Neuronal stem cell (in vitro differentiated cells): ENCODE measurements at regions not wholly inside any gene's neighbourhood (a gene's known extent, or its start where the extent isn't known, plus 50 kb on each side); places are given as distances from the start of the nearest gene placed in this dataset.
A peak's percentile ranks its signal among the peaks of the same experiment; 100 is the strongest.

Source experiments
- DNase-seq: peaks from one replicate; pipeline ENCODE4 v3.0.0-alpha.2; 2013; ENCODE audit warnings: low spot score
- H2AFZ ChIP-seq: one replicate; pipeline ENCODE4 v1.6.1; 2013; ENCODE audit warnings: mild to moderate bottlenecking, low read length, inconsistent platforms
- H2AK5ac ChIP-seq: 2 replicates; pipeline ENCODE4 v1.6.1; 2013; ENCODE audit warnings: low read depth, mild to moderate bottlenecking, inconsistent platforms, low read length, moderate library complexity, mixed read lengths
- H2BK120ac ChIP-seq: 2 replicates; pipeline ENCODE4 v1.6.1; 2013; ENCODE audit warnings: low read depth, mild to moderate bottlenecking, inconsistent platforms, low read length, moderate library complexity, mixed read lengths
- H2BK12ac ChIP-seq: one replicate; pipeline ENCODE4 v1.6.1; 2013; ENCODE audit warnings: low read length, inconsistent platforms
- H2BK15ac ChIP-seq: 2 replicates; pipeline ENCODE4 v1.6.1; 2013; ENCODE audit warnings: mild to moderate bottlenecking, low read length, inconsistent platforms, mixed read lengths
- H2BK5ac ChIP-seq: one replicate; pipeline ENCODE4 v1.6.1; 2013; ENCODE audit warnings: inconsistent platforms, mild to moderate bottlenecking, low read length, moderate library complexity
- H3K14ac ChIP-seq: one replicate; pipeline ENCODE4 v1.6.1; 2013; ENCODE audit warnings: low read length, inconsistent platforms
- H3K18ac ChIP-seq: 2 replicates; pipeline ENCODE4 v1.6.1; 2013; ENCODE audit warnings: low read length, inconsistent platforms
- H3K23ac ChIP-seq: 2 replicates; pipeline ENCODE4 v1.6.1; 2013; ENCODE audit warnings: low read depth, mild to moderate bottlenecking, mixed read lengths, low read length, inconsistent platforms; ENCODE audit not compliant: poor library complexity
- H3K27ac ChIP-seq: replicated peaks from 3 replicates; pipeline ENCODE4 v1.5.1; 2013; ENCODE audit warnings: low read length, inconsistent platforms
- H3K27me3 ChIP-seq, 3 experiments: 2 replicates each; pipeline ENCODE4 v1.6.1; 2013; ENCODE audit warnings: low read length in 3 of 3, mild to moderate bottlenecking in 2 of 3, inconsistent platforms in 1 of 3, low read depth in 1 of 3, mixed read lengths in 1 of 3, moderate library complexity in 1 of 3; ENCODE audit not compliant: control insufficient read depth in 3 of 3, insufficient read depth in 3 of 3
- H3K36me3 ChIP-seq, 2 donors: replicated peaks in 1 of 2; 2 replicates each; pipeline ENCODE4 v1.6.1; 2013; ENCODE audit warnings: low read length in 2 of 2; ENCODE audit not compliant: control insufficient read depth in 2 of 2, insufficient read depth in 2 of 2
- H3K4ac ChIP-seq: 2 replicates; pipeline ENCODE4 v1.6.1; 2013; ENCODE audit warnings: inconsistent platforms, mild to moderate bottlenecking, low read length, moderate library complexity
- H3K4me1 ChIP-seq, 2 donors: 1 replicate in 1 of 2; 2 replicates in 1 of 2; pipeline ENCODE4 v1.6.1; 2013; ENCODE audit warnings: low read length in 2 of 2, low read depth in 1 of 2; ENCODE audit not compliant: control insufficient read depth in 2 of 2, insufficient read depth in 1 of 2
- H3K4me2 ChIP-seq: one replicate; pipeline ENCODE4 v1.6.1; 2013; ENCODE audit warnings: mild to moderate bottlenecking, low read length, inconsistent platforms; ENCODE audit not compliant: insufficient read depth, poor library complexity, severe bottlenecking
- H3K4me3 ChIP-seq, 2 donors: 2 replicates each; pipeline ENCODE4 v1.5.1; 2013; ENCODE audit warnings: low read length in 2 of 2, mild to moderate bottlenecking in 2 of 2, inconsistent platforms in 1 of 2, moderate library complexity in 1 of 2
- H3K79me1 ChIP-seq: one replicate; pipeline ENCODE4 v1.6.1; 2013; ENCODE audit warnings: low read depth, mild to moderate bottlenecking, inconsistent platforms, low read length, moderate library complexity
- H3K9ac ChIP-seq: one replicate; pipeline ENCODE4 v1.6.1; 2013; ENCODE audit warnings: mild to moderate bottlenecking, low read depth, low read length, inconsistent platforms; ENCODE audit not compliant: poor library complexity
- H3K9me3 ChIP-seq, 2 donors: replicated peaks in 1 of 2; 2 replicates each; pipeline versions ENCODE3 to v1.6.1; 2013; ENCODE audit warnings: low read length in 2 of 2, mild to moderate bottlenecking in 2 of 2, inconsistent platforms in 1 of 2, low read depth in 1 of 2, mixed read lengths in 1 of 2, moderate library complexity in 1 of 2; ENCODE audit not compliant: control insufficient read depth in 2 of 2, insufficient read depth in 1 of 2
- H4K8ac ChIP-seq: one replicate; pipeline ENCODE4 v1.6.1; 2013; ENCODE audit warnings: low read depth, mild to moderate bottlenecking, inconsistent platforms, low read length, moderate library complexity
- H4K91ac ChIP-seq: one replicate; pipeline ENCODE4 v1.6.1; 2013; ENCODE audit warnings: low read length, low read depth, mild to moderate bottlenecking, inconsistent platforms; ENCODE audit not compliant: poor library complexity
- WGBS, 2 donors: extraction: QIAGEN DNeasy Blood & Tissue Kit; methylation state at CpG; one replicate each; pipeline ENCODE4 v1.1.7; 2013; ENCODE audit warnings: missing lambda C conversion rate in 2 of 2, mixed read lengths in 1 of 2; ENCODE audit not compliant: insufficient read length in 2 of 2, insufficient replicate concordance in 1 of 2; ENCODE audit errors: extremely low coverage in 2 of 2; 5-methylcytosine and 5-hydroxymethylcytosine counted together

- Histone ChIP-seq H4K8ac (no peak overlapping the region), H3K14ac (no peak overlapping the region), H2AFZ (no peak overlapping the region), H3K36me3 (no peaks in the 10 kb centered on the region), H3K4me1 (peaks cover 9 to 18% of the 10 kb centered on the region in 2 donors), H3K18ac (no peak overlapping the region), H2AK5ac (no peak overlapping the region), H3K27me3 (no peaks in the 10 kb centered on the region), H2BK12ac (no peak overlapping the region), H3K9me3 (no peaks in the 10 kb centered on the region), H3K79me1 (no peaks in the 10 kb centered on the region), H3K9ac (no peak overlapping the region), H3K4ac (no peak overlapping the region), H2BK120ac (no peak overlapping the region), H3K4me3 (no peak overlapping the region), H2BK5ac (no peak overlapping the region), H3K27ac (no peak overlapping the region), H3K4me2 (no peak overlapping the region), H2BK15ac (no peak overlapping the region), H3K23ac (no peak overlapping the region), H4K91ac (no peak overlapping the region)
- no peak for DNase-seq
- no CpG with 5 or more reads among the region's 3 CpGs for WGBS, 2 donors
Measured at GRCh38 chr1:81548918-81549587, 251.7 kb upstream of the ADGRL2 start.

- Histone ChIP-seq H3K4me2 (no peak overlapping the region), H3K27ac (peak overlapping the region; percentile 67)
Measured at GRCh38 chr1:81547912-81548303, 252.8 kb upstream of the ADGRL2 start.

GRCh38 chr1:81547261-81547911 lies 253.3 kb upstream of the ADGRL2 start:
- peak; percentile 38 for DNase-seq
- Histone ChIP-seq H3K4me2 (no peak overlapping the region), H3K9ac (no peak overlapping the region), H3K27ac (peak overlapping the region; percentile 83), H3K4me3 (no peak overlapping the region), H2BK12ac (no peak overlapping the region), H4K91ac (no peak overlapping the region), H2BK15ac (no peak overlapping the region), H3K23ac (no peak overlapping the region), H2BK5ac (no peak overlapping the region), H2AK5ac (no peak overlapping the region), H3K14ac (no peak overlapping the region), H3K27me3 (no peaks in the 10 kb centered on the region), H3K4me1 (peaks cover 9 to 18% of the 10 kb centered on the region in 2 donors), H3K4ac (no peak overlapping the region), H3K9me3 (no peaks in the 10 kb centered on the region), H3K36me3 (no peaks in the 10 kb centered on the region), H2AFZ (no peak overlapping the region), H3K18ac (no peak overlapping the region), H3K79me1 (no peaks in the 10 kb centered on the region), H2BK120ac (no peak overlapping the region), H4K8ac (no peak overlapping the region)
- no CpG with 5 or more reads among the region's 6 CpGs for WGBS, 2 donors

More at GRCh38 chr1:81547912-81548303, 252.8 kb upstream of the ADGRL2 start:
- Histone ChIP-seq H4K8ac (no peak overlapping the region), H4K91ac (no peak overlapping the region), H3K4me3 (no peak overlapping the region), H2BK12ac (no peak overlapping the region), H3K4me1 (peaks cover 9 to 18% of the 10 kb centered on the region in 2 donors), H3K27me3 (no peaks in the 10 kb centered on the region), H3K36me3 (no peaks in the 10 kb centered on the region), H3K23ac (no peak overlapping the region), H3K9ac (no peak overlapping the region), H2BK5ac (no peak overlapping the region), H3K4ac (no peak overlapping the region), H2AFZ (no peak overlapping the region), H3K14ac (no peak overlapping the region), H2BK15ac (no peak overlapping the region), H3K9me3 (no peaks in the 10 kb centered on the region), H2BK120ac (no peak overlapping the region), H3K18ac (no peak overlapping the region), H3K79me1 (no peaks in the 10 kb centered on the region), H2AK5ac (no peak overlapping the region)
- no CpG with 5 or more reads among the region's 2 CpGs for WGBS, 2 donors
- DNase-seq, result no peak

- no peak overlapping the region for H3K9ac ChIP-seq
- H2AFZ ChIP-seq, result no peak overlapping the region
- peaks cover 10 to 13% of the 10 kb centered on the region in 2 donors for H3K4me1 ChIP-seq
- no peak overlapping the region for H3K4me2 ChIP-seq
- peak overlapping the region; percentile 30 for H2AK5ac ChIP-seq
- H2BK15ac ChIP-seq, result no peak overlapping the region
- H3K36me3 ChIP-seq, result no peaks in the 10 kb centered on the region
- no peak overlapping the region for H4K91ac ChIP-seq
- H2BK12ac ChIP-seq, result no peak overlapping the region
- no peak overlapping the region for H3K23ac ChIP-seq
- no peaks in the 10 kb centered on the region for H3K9me3 ChIP-seq
- no peak for DNase-seq
- H3K4me3 ChIP-seq, result no peak overlapping the region
- H3K4ac ChIP-seq, result no peak overlapping the region
- no peak overlapping the region for H3K14ac ChIP-seq
- no peaks in the 10 kb centered on the region for H3K79me1 ChIP-seq
- WGBS, 2 donors, result no CpG with 5 or more reads among the region's 6 CpGs
- H2BK5ac ChIP-seq, result no peak overlapping the region
- H3K18ac ChIP-seq, result peak overlapping the region; percentile 73
- H2BK120ac ChIP-seq, result no peak overlapping the region
- no peak overlapping the region for H3K27ac ChIP-seq
- H4K8ac ChIP-seq, result no peak overlapping the region
- H3K27me3 ChIP-seq, result no peaks in the 10 kb centered on the region
Measured at GRCh38 chr1:81545734-81546133, 255.0 kb upstream of the ADGRL2 start.
